ENCODE measurements at regions not wholly inside any gene's neighbourhood (a gene's known extent, or its start where the extent isn't known, plus 50 kb on each side); places are given as distances from the start of the nearest gene placed in this dataset.

- Histone ChIP-seq H3K36me3 (no peaks in the 10 kb centered on the region), H3K27me3 (no peaks in the 10 kb centered on the region), H3K4me1 (no peaks in the 10 kb centered on the region), H3K4me3 (no peak overlapping the region), H3K9me3 (no peaks in the 10 kb centered on the region), H3K27ac (no peak overlapping the region)
- TF ChIP-seq POLR2A (IDR thresholded peaks at IDR 0.05): no peak
- TF ChIP-seq, protein P1, sequence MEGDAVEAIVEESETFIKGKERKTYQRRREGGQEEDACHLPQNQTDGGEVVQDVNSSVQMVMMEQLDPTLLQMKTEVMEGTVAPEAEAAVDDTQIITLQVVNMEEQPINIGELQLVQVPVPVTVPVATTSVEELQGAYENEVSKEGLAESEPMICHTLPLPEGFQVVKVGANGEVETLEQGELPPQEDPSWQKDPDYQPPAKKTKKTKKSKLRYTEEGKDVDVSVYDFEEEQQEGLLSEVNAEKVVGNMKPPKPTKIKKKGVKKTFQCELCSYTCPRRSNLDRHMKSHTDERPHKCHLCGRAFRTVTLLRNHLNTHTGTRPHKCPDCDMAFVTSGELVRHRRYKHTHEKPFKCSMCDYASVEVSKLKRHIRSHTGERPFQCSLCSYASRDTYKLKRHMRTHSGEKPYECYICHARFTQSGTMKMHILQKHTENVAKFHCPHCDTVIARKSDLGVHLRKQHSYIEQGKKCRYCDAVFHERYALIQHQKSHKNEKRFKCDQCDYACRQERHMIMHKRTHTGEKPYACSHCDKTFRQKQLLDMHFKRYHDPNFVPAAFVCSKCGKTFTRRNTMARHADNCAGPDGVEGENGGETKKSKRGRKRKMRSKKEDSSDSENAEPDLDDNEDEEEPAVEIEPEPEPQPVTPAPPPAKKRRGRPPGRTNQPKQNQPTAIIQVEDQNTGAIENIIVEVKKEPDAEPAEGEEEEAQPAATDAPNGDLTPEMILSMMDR (IDR thresholded peaks at IDR 0.05): no peak
- WGBS (ENCODE audit: insufficient coverage, low coverage, low lambda C conversion rate, missing lambda C conversion rate): 81% methylated on average over 3 of the region's 5 CpGs
- no peak for ATAC-seq
- no peak for DNase-seq
- intact Hi-C loops (cut with DNase I): no loop called here
Observed at GRCh38 chr2:15714002-15714401, 122.3 kb downstream of the DDX1 start.

GRCh38 chr2:15714609-15715008 is 122.9 kb downstream of the DDX1 start:
- no peak overlapping the region for H3K27ac ChIP-seq
- H3K4me3 ChIP-seq: no peak overlapping the region
- no peaks in the 10 kb centered on the region for H3K27me3 ChIP-seq
- DNase-seq (no peak), ATAC-seq (no peak)
- WGBS (ENCODE audit: insufficient coverage, low coverage, low lambda C conversion rate, missing lambda C conversion rate): 100% methylated on average over 1 of the region's 1 CpG
- H3K4me1 ChIP-seq: no peaks in the 10 kb centered on the region
- H3K9me3 ChIP-seq: no peaks in the 10 kb centered on the region
- intact Hi-C loops (cut with DNase I): no loop called here
- no peaks in the 10 kb centered on the region for H3K36me3 ChIP-seq
- no peak for TF ChIP-seq POLR2A (IDR thresholded peaks at IDR 0.05)

GRCh38 chr2:15715596-15715995 is 123.9 kb downstream of the DDX1 start:
- no peak for TF ChIP-seq POLR2A (IDR thresholded peaks at IDR 0.05)
- TF ChIP-seq, protein P1 (IDR thresholded peaks at IDR 0.05): no peak
- intact Hi-C loops (cut with DNase I): no loop called here
- no peak for DNase-seq
- Histone ChIP-seq H3K4me3 (no peak overlapping the region), H3K27ac (no peak overlapping the region), H3K9me3 (no peaks in the 10 kb centered on the region), H3K4me1 (no peaks in the 10 kb centered on the region), H3K36me3 (no peaks in the 10 kb centered on the region), H3K27me3 (no peaks in the 10 kb centered on the region)
- no peak for ATAC-seq
- WGBS (ENCODE audit: insufficient coverage, low coverage, low lambda C conversion rate, missing lambda C conversion rate): 88% methylated on average over 5 of the region's 8 CpGs

- peak in 1 of 4 donors; percentile 30 for ATAC-seq
- Histone ChIP-seq H3K9me3 (no peaks in the 10 kb centered on the region), H3K4me3 (no peak overlapping the region), H3K27me3 (no peaks in the 10 kb centered on the region), H3K4me1 (no peaks in the 10 kb centered on the region), H3K36me3 (no peaks in the 10 kb centered on the region), H3K27ac (no peak overlapping the region)
- intact Hi-C loops (cut with DNase I): no loop called here
- TF ChIP-seq POLR2A (IDR thresholded peaks at IDR 0.05): no peak
- TF ChIP-seq, protein P1 (IDR thresholded peaks at IDR 0.05): no peak
- 69% methylated on average over 7 of the region's 8 CpGs for WGBS (ENCODE audit: insufficient coverage, low coverage, low lambda C conversion rate, missing lambda C conversion rate)
- DNase-seq: no peak
Observed at GRCh38 chr2:15718103-15718943, 126.7 kb downstream of the DDX1 start.

DNA sequence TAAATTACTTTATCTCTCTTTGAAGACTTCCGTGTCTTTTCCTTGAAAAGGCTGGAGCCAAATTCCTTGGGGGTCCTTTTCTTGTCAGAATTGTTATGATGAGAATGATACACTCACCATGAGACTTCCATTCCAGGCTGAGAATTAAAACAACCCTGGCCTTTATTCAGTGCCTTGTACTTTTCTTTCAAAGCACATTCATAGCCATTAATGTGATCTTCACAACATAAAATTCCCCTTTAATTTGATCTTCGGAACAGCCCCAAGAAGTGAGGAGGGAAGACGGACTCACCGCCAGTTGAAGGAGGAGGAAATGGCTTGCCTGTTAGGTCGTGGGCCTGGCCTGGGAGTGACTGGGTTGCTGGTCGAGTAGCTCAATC is 127.3 kb downstream of the DDX1 start:
- Histone ChIP-seq H3K4me1 (no peaks in the 10 kb centered on the region), H3K27me3 (no peaks in the 10 kb centered on the region), H3K4me3 (no peak overlapping the region), H3K27ac (no peak overlapping the region), H3K36me3 (no peaks in the 10 kb centered on the region), H3K9me3 (no peaks in the 10 kb centered on the region)
- intact Hi-C loops (cut with DNase I): no loop called here
- peak in 1 of 3 donors; percentile 21 for DNase-seq
- no peak for ATAC-seq
- no peak for TF ChIP-seq POLR2A (IDR thresholded peaks at IDR 0.05)
- TF ChIP-seq, protein P1 (IDR thresholded peaks at IDR 0.05): no peak
- WGBS (ENCODE audit: insufficient coverage, low coverage, low lambda C conversion rate, missing lambda C conversion rate): 71% methylated on average over 6 of the region's 6 CpGs

Data from right lobe of liver (tissue), 6 donors.